HG03175 (cell line): ENCODE measurements at regions not wholly inside any gene's neighbourhood (a gene's known extent, or its start where the extent isn't known, plus 50 kb on each side); places are given as distances from the start of the nearest gene placed in this dataset.

Source experiments
- ATAC-seq: cut with Tn5 transposase; IDR thresholded peaks from one replicate; pipeline ENCODE4 v1.9.1; 2021; ENCODE audit warnings: mild to moderate bottlenecking, moderate library complexity; ENCODE audit not compliant: unreplicated experiment

- no peak for ATAC-seq
These were observed 210.1 kb upstream of the MAF start for GRCh38 chr16:79810449-79811189.

DNA sequence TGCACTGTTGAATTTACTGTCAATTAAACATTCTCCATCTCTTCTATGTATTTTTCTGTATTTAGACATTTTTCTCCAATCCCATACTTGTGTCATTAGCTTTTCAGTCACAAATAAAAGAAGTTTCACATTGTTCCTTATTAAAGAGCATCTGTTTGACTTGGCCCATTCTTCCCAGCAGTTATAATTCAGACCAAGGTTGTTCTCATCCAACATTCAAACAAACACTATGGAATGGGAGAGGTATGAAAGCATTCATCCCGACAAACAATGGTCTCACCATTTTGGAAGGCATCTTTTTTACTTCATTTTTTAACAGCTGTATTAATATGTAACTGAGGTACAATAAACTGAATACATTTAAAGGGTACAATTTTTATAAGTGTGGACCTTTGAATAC is 208.8 kb upstream of the MAF start:
- ATAC-seq, result no peak

- no peak for ATAC-seq
These were observed 208.2 kb upstream of the MAF start for GRCh38 chr16:79808731-79809130.

DNA sequence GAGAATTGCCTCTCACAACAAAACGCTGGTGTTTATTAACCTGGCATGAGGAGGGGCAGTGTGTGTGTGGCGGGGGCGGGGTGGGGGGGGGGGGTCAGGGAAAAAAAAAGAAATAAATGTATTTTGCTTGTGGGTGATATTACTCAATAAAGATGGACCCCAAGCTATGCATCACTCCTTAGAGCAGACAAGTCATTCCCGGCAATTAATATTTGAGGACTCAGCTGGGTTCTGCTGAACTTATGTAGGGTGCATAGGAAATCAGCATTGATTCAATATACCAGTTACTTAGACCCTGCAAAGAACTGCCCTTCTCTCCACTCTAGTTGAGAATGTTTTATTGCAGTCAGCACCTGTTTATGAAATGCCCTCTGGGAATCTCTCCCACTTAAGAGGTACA is 206.2 kb upstream of the MAF start:
- ATAC-seq, result no peak

- no peak for ATAC-seq
These were observed 205.1 kb upstream of the MAF start for GRCh38 chr16:79805621-79806020.

GRCh38 chr16:79801646-79802045 is 201.1 kb upstream of the MAF start:
- ATAC-seq, result no peak

- ATAC-seq, result no peak
These were observed 199.6 kb upstream of the MAF start for GRCh38 chr16:79800016-79800608.

- ATAC-seq, result no peak
These were observed 198.0 kb upstream of the MAF start for GRCh38 chr16:79798416-79799053.

DNA sequence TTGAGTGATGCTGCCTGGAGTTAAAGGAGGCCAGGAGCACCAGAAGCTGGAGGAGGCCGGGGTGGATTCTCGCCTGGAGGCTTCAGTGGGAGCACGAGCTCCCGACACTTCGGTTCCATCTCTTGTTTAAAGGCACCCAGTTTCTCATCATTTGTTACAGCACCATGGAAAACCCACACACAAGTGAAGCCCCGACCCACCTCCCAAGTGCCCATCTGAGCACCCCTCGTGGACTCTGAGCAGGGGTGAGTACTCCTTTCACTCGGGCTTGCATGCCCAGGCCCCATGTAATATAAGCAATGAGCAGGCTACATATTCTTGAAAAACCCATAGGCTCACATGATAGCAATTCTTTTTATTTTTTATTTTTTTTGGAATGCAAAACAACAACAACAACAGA is 196.9 kb upstream of the MAF start:
- ATAC-seq, result no peak

DNA sequence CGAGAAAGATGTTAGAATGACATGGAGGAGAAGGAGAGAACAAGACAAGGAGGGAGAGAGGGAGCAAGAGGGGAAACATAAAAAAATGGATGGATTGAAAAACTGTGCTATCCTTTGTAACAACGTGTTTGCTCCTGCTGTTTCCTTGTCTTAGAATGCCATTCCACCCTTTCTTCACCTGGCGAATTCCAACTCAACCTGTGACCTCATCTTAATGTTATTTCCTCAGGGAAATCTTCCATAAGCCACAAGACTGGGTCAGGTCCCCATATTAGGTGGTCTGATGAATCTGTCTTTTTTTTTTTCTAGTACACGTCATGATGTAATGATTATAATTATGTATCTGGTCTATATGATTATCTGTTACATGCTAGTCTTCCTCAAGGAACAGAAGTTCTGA is 195.0 kb upstream of the MAF start:
- ATAC-seq, result no peak

GRCh38 chr16:79794941-79795340 is 194.4 kb upstream of the MAF start:
- ATAC-seq, result no peak

DNA sequence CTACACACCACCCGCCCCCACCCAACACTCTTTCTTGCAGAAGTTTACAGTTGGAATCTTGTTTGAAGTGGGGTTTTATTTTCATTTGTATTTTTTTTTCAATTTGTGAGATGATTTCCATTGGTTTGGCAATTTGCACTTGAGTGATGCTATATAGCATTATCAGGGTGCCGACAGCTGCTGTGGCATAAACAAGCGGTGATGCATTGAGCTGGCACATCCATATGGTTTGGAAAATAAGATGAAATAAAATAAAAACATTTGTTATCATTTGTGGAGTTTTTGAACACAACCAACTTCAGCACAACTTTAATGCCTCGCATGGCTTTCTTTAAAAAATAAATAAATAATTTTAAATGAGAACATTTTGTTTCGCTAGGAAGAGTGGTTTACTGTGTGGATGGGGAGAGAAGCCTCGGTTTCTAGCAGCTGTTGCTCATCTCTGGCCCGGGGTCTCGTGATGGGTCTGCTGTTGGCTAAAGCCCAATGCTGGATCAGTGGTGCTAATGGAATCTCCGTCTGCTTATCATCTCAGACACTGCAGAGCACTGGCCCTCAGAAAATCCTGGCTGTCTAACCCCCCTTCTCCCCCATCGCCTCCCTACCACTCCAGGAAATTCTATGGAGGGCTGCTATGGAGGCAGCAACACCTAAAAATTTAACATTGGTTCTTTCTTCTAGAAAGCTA is 192.3 kb upstream of the MAF start:
- no peak for ATAC-seq

DNA sequence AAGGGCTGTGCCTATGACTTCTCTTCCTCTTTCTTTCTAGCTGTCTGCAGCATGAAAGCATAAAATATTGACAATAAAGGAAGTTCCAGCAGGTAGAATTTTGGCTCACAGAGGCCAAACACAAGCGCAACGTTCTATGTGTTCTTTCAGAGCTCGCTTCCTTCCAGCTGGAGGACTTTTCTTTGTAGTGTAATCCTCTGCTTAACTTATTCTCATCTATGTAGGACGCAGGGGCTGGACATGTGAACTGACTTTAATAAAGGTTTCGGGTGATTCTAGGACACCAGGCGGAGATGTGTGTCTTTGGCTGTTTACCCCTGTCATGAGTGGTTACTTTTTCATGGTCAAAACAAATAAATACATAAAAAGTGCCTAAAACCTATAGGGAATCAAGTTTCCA is 191.5 kb upstream of the MAF start:
- no peak for ATAC-seq

DNA sequence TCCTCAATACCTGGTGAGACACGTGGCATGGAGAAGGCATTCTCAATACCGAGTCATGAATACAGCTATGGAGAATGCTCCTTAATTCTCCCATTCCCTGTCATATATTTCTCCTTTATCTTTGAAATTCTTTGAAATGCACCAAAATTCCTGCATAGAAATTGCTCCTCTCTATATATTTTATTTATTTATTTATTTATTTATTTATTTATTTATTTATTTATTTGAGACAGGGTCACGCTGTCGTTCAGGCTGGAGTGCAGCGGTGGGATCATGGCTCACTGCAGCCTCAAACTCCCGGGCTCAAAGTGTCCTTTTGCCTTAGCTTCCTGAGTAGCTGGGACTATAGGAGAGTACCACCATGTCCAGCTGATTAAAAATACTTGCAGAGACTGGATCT is 190.3 kb upstream of the MAF start:
- ATAC-seq, result no peak

GRCh38 chr16:79788949-79789348 is 188.4 kb upstream of the MAF start:
- ATAC-seq, result no peak

- ATAC-seq, result no peak
These were observed 185.9 kb upstream of the MAF start for GRCh38 chr16:79786389-79786788.

DNA sequence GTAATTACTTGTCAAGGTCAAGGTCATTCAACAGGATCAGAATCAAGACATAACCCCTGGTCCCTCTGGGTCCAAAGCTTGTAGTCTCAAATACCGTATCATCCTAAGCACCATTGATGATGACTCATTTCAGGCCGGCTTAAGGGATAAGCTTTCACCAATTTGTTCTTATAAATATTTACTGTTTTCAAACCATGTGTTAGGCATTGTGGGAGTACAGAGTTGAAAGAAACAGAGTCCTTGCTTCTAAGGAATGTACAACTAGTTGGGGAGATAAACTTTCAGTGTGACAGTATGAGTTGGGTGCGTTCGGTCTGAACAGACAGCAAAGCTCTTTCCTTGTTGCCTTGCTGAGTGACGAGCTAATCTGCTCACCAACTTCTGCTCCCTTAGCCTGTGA is 183.5 kb upstream of the MAF start:
- no peak for ATAC-seq

GRCh38 chr16:79777679-79778078 is 177.1 kb upstream of the MAF start:
- no peak for ATAC-seq

DNA sequence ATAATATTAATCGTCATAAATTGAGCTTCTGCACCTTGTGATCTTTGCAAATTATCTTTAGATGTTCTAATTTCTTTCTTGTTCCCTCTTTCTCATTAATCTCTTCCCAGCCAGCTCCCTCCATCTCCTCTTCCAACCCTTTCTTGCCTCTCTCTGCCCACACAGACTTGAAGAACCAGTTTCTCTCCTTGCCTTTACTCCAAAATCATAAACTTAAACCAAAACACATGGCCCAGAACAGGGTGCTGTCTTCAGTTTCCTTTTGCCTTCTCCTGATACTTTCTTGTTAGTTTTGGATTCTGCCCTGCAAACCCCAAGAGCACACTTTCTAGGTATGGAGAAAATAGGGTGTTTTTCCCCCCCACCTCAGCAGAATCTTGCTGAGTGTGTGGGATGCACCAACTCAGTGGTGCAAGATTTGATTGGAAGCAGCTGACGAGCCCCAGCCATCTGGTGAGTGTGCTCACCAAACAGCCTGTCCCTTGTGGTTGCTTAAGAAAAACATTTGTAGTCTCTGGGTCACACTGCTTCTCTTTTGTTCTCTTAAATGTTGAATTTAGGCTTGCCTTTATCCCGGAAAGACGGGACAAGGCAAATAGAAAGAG is 175.8 kb upstream of the MAF start:
- ATAC-seq, result no peak

GRCh38 chr16:79772784-79773183 is 172.2 kb upstream of the MAF start:
- ATAC-seq, result no peak

GRCh38 chr16:79772048-79772447 is 171.5 kb upstream of the MAF start:
- no peak for ATAC-seq
